NCI-H1930 (cell line): ENCODE measurements at regions not wholly inside any gene's neighbourhood (a gene's known extent, or its start where the extent isn't known, plus 50 kb on each side); places are given as distances from the start of the nearest gene placed in this dataset.

Source experiments
- DNase-seq, 2 experiments: peaks; one replicate each; lab custom pipeline; 2025; lab: John Stamatoyannopoulos, UW

DNA sequence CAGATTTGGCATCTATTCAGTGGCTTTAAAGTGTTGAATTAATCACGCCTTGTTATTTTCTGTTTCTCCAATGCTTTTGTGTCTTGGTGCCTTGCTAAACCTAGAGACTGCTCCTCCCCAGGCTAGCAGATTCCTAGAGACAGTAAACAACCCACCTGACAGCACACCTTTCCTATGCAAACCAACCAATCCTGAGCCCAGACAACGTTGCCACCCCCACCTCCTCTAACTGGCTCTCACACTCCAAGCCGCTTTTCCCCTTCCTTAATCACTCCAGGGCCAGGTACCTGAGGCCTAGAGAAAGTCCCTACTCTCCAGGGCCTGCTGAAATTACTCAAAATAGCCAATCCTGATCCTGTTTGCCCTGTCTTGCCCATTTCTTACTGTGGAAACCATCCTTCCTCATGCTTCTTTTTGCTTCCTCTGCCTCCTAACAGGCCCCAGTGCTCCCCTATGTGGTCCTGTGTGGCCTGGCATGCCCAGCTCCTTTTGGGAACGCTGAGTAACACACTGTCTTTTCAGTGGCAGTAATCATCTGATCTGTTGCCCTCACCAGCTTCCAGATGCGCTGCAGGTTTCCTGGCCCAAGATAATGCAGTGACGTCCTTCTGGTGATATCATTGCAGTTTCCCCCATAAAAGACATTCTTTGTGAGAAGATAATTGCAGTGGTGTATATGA, 53.4 kb downstream of the GAS1 start:
- no peak for DNase-seq

GRCh38 chr9:86892576-86892975, 54.7 kb downstream of the GAS1 start:
- no peak for DNase-seq

- DNase-seq, result no peak
Measured at GRCh38 chr9:86891886-86892437, 55.3 kb downstream of the GAS1 start.

DNA sequence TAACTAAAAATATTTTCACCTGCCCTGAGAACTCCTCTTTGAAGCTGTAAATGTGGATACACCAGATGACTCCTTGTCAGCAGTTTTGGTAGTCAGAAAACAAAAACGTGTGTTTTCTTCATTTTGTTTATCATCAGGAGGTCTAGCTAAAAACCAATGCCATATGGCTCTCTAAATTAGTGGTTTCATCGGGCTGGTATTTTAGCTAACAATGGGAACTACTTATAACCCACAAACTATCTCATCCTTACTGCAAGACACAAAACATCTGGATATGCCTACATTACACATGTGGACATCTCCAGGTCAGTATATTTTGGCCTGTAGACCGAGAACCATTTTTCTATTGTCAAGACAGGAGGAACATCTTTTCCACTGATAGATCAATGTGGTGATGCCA, 56.2 kb downstream of the GAS1 start:
- DNase-seq, result no peak

DNA sequence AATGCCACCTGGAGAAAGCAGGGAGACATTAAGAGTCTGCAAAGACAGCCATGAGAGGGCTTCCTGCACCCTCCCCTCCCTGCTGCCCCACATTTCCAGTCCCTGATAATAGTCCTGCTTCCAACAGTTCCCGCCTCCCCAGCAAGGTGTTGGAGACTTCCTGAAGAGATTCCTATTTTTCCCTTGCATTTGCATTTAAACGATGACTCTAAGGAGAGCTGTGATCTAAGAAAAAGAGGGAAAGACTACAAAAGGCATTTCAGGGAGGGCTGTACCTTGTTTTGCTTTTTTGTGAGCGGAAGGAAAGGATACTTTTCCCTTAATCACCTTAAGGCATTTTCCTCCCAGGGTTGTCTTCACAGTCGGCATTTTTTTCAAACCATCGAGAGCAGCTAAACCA, 62.1 kb downstream of the GAS1 start:
- no peak for DNase-seq

- no peak for DNase-seq
Measured at GRCh38 chr9:86876621-86877196, 70.6 kb downstream of the GAS1 start.

DNA sequence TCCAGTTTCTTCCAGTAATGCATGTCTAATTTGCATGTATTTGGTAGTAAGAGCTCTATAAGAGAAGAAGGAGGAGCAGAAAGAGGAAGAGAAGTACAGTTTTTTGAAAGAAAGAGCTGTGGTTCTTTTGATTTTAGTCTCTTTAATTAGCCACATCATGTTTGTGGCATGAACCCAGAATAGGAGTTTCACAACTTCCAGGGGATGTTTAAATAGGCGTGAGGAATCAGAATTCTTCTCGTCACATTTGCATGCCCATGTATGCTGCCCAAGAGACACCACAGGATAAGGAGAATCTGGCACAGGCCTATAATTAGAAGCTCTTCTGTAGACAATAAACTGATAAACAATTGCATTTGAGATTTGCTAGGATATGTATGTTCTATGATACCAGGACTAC, 78.7 kb downstream of the GAS1 start:
- DNase-seq, result no peak

GRCh38 chr9:86867804-86868313, 79.4 kb downstream of the GAS1 start:
- DNase-seq, result no peak

DNA sequence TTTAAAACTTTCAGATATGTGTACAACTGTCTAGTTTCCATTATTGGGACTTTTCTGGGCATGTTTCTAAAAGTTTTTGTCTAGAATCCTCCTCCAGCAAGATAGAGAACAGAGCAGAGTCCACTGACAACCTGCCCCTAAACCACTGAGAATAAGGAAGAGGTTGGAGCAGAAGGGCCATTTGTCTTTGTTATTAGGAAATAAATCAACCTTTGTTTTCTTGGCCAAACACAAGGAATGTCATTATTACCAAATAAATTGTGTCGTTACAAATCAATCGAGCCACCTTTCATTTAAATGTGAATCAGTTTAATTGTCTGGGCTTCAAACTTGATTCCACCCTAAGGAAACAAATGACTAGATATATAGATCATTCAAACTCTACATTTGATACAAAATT, 81.4 kb downstream of the GAS1 start:
- DNase-seq, result no peak

- no peak for DNase-seq
Measured at GRCh38 chr9:86860006-86860405, 87.3 kb downstream of the GAS1 start.

DNA sequence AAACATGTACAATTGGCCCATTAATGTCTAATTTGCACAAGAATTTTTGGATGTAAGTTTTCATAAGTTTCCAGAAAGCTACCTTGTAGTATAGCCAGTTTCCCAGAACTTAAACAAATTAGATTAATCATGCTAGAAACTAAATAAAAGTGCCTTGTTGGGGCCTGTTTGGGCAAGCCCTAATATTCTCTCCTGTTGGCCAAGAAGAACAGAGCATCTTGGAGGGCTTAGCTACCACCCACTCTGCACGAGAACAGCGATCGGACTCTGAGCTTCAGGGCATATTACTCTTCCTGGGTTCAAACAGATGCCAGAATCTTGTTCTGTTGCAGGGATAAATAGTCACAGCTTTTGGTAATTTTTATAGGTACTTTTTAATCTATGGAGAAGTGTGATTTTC, 88.2 kb downstream of the GAS1 start:
- DNase-seq, result no peak

DNA sequence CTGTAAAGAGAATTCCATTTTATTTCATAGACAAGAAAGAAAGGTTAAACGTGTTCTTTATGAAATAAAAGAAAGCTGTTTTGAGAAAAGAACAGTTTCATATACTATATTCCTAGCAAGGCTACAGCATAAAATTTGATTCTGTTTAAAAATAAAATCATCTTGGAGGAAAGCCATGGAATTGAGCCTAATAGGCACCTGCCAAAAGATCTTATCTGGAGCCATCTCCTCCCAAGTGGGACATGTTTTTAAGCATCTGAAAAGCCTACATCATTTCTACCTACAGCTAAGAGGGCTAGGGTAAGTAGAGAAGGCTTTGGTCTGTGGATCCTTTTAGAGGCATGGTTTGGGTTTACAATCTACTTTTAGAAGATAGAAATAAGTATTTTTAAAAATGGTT, 89.3 kb downstream of the GAS1 start:
- DNase-seq, result no peak

GRCh38 chr9:86856259-86856658, 91.0 kb downstream of the GAS1 start:
- DNase-seq, result no peak

GRCh38 chr9:86854898-86855523, 92.3 kb downstream of the GAS1 start:
- DNase-seq, result peak; percentile 25 to 50

DNA sequence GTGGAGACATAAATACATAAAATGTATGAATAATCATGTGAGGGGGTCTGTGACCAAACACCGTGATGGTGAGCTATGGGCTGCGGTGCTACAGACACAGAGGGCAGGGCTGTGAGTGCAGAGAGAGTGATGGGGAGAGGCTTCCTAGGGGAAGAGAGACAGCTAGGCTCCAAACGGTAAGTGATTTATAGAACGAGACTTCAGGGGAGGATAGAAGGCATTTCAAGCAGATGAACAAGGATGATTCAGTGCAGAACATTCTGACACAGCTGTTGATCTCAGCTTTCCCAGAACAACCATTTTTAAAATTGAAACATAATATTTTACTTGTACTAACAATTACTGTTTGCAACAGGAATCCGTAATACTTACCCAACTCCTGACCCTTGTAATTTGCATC, 100.7 kb downstream of the GAS1 start:
- no peak for DNase-seq

- no peak for DNase-seq
Measured at GRCh38 chr9:86843206-86843605, 104.1 kb downstream of the GAS1 start.

GRCh38 chr9:86842573-86842972, 104.7 kb downstream of the GAS1 start:
- DNase-seq, result no peak

DNA sequence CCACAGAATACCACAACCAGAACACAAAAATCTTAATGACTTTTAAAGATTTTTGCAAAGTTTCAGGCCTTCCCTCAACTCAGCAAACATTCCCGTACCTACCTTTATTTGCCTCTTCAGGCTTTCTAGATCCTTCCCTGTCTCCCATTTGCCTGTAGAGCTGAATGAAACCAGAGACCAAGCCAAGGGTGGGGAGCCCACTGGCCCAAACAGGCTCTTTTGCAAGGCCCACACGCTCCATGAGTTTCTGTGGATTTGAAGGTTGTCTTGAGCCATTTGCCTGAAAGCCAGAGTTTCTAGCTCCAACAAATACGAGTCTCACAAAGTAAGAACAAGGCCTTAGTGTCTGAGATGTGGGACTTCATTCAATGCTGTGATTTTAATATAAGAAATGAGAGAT, 107.8 kb downstream of the GAS1 start:
- DNase-seq, result no peak

DNA sequence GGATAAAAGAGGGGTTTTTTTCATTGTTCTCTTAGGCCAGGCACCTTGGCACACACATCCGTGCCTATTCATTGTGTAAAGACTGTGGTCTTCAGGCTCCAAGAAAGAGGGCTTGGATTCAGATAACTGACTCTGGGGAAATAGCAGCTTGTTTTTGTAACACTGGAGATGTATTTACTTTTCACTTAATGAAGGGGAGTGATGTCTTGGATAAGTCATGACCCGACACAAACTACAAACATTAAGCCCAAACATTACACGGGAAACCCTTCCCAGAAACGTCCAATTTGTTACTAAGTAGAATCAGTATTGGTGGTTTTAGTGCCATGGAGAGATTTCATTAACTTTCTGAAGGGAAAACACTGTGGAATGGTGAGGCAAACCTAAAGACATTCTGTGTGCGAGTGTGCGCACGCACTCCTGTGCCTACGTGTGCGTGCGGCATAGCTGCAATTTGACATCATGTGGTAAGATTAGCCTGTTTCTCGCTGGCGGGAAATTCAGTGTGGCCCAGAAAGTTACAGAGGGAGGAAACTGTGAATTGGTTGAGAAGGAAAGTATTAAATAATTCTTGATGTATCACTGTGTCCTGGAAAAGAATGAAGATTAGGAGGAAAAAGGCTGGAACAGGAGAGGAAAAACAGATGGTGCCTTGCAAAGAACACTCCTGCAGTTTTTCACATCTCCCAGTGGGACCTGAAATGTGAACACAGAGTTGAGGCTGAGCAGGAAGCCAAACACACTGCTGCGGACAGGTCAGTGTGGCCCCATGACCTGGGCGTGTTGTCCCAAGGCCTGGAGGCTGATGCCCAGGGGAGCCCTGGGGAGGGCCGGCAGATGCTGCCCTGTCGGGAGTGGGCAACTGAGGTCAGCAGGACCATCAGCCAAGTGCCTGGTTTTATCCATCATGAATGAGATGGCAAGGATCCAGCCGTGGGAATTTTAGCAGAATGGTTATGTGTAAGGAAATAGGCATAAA, 108.5 kb downstream of the GAS1 start:
- DNase-seq, result no peak

DNA sequence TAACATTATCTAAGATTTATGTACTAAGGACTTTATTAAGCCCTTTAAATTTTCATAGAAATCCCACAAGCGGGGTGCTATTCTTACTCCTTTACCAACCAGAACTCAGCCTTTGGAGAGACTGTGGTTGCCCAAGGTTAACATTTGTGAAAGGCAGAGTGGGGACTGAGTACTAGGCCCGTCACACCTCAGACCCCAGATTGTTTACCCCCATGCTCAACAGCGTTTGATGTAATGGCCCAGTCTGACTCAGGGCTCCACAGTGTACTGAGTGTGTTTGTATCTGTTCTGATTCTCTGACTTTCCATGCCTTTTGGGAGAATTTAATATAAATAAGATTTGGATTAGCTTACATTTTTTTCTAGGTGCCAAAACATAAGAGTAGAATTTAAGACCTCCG, 110.0 kb downstream of the GAS1 start:
- DNase-seq, result no peak

DNA sequence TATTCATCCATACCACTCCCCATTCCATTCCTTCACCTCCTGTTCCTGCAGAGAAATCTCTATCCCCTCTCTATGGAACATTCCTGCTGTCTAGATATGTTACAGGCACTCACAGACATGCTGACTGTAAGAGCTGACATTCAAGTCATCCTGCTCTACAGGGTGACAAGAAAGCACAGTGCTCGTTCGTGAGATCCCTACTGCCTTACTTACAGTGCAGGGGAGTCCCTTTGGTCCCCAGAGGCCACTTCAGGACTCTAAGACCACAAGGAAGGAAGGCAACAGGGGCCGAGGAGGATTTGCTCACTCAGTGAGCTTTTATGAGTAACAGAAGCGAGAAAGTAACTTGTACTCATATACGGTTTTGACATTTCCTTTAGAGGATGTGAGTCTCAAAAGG, 110.5 kb downstream of the GAS1 start:
- no peak for DNase-seq

GRCh38 chr9:86836266-86836665, 111.0 kb downstream of the GAS1 start:
- no peak for DNase-seq
